GM19395 (cell line): ENCODE measurements at regions not wholly inside any gene's neighbourhood (a gene's known extent, or its start where the extent isn't known, plus 50 kb on each side); places are given as distances from the start of the nearest gene placed in this dataset.
"Not testable (repeated sequence)": the region's sequence is repeated elsewhere in the genome, so short reads cannot be mapped to it uniquely, and the experiment has no call there.

ENCODE experiments used
- ATAC-seq: cut with Tn5 transposase; IDR thresholded peaks from one replicate; pipeline ENCODE4 v1.9.1; 2021; ENCODE audit warnings: mild to moderate bottlenecking, moderate library complexity; ENCODE audit not compliant: unreplicated experiment

- ATAC-seq: no peak
Measured at GRCh38 chrX:771536-771935, 140.9 kb downstream of the SHOX start.

- ATAC-seq: no peak
Measured at GRCh38 chrX:769796-770195, 139.2 kb downstream of the SHOX start.

- no peak for ATAC-seq
Measured at GRCh38 chrX:768596-768995, 138.0 kb downstream of the SHOX start.

- no peak for ATAC-seq
Measured at GRCh38 chrX:758917-759316, 128.3 kb downstream of the SHOX start.

GRCh38 chrX:750812-751211 is 120.2 kb downstream of the SHOX start:
- no peak for ATAC-seq

GRCh38 chrX:750263-750662 is 119.7 kb downstream of the SHOX start:
- ATAC-seq: no peak

- no peak for ATAC-seq
Measured at GRCh38 chrX:747176-747575, 116.6 kb downstream of the SHOX start.

GRCh38 chrX:739611-740010 is 109.0 kb downstream of the SHOX start:
- ATAC-seq: no peak

GRCh38 chrX:737021-737420 is 106.4 kb downstream of the SHOX start:
- not testable (repeated sequence) for ATAC-seq

GRCh38 chrX:734362-734761 is 103.8 kb downstream of the SHOX start:
- no peak for ATAC-seq

- no peak for ATAC-seq
Measured at GRCh38 chrX:733961-734360, 103.4 kb downstream of the SHOX start.

GRCh38 chrX:729583-730409 is 99.2 kb downstream of the SHOX start:
- no peak for ATAC-seq

- not testable (repeated sequence) for ATAC-seq
Measured at GRCh38 chrX:729101-729500, 98.5 kb downstream of the SHOX start.

- not testable (repeated sequence) for ATAC-seq
Measured at GRCh38 chrX:728639-729038, 98.0 kb downstream of the SHOX start.

- ATAC-seq: no peak
Measured at GRCh38 chrX:727738-728621, 97.4 kb downstream of the SHOX start.

- ATAC-seq: no peak
Measured at GRCh38 chrX:725971-726370, 95.4 kb downstream of the SHOX start.

- no peak for ATAC-seq
Measured at GRCh38 chrX:724256-724655, 93.7 kb downstream of the SHOX start.

- no peak for ATAC-seq
Measured at GRCh38 chrX:723781-724180, 93.2 kb downstream of the SHOX start.

GRCh38 chrX:721354-721753 is 90.8 kb downstream of the SHOX start:
- no peak for ATAC-seq

GRCh38 chrX:720825-721224 is 90.2 kb downstream of the SHOX start:
- no peak for ATAC-seq

- ATAC-seq: no peak
Measured at GRCh38 chrX:720250-720649, 89.7 kb downstream of the SHOX start.

- no peak for ATAC-seq
Measured at GRCh38 chrX:716136-716535, 85.5 kb downstream of the SHOX start.
